Skin epidermis (tissue), 12 donors: ENCODE measurements at regions not wholly inside any gene's neighbourhood (a gene's known extent, or its start where the extent isn't known, plus 50 kb on each side); places are given as distances from the start of the nearest gene placed in this dataset.

Experiments used
- H3K27ac ChIP-seq, 21 experiments: fragments of 200-600 bp; sonication (generic) in 11 of 21; one replicate each; pipeline ENCODE4 v1.5.0; 2020; ENCODE audit warnings: mild to moderate bottlenecking in 3 of 21, inconsistent platforms in 2 of 21, moderate library complexity in 2 of 21
- H3K4me3 ChIP-seq, 7 experiments: fragments of 200-600 bp; sonication (generic) in 2 of 7; one replicate each; pipeline ENCODE4 v1.5.0; 2020; ENCODE audit warnings: inconsistent platforms in 2 of 7, mild to moderate bottlenecking in 2 of 7, moderate library complexity in 1 of 7

DNA sequence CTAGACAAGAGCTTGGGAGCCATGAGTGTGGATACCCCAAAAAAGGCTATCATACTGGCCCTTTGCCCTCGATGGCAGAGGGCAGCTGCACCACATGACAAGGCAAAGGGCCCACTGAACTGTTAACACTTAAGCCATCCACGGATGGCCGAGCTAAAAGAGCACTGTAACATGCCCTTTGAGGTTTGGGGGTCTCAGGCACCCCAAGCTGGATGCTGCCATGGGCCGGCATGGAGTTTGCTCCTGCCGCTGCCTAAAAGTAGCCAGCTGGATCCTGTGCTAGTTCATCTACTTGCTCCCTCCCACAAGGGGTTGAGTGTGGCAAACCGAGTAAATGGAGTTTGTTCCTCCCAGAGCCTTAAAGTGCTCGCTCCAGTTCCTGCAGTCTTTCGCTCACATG lies 383.2 kb upstream of the LRRC4C start:
- Histone ChIP-seq H3K4me3 (no peak overlapping the region), H3K27ac (no peak overlapping the region)

DNA sequence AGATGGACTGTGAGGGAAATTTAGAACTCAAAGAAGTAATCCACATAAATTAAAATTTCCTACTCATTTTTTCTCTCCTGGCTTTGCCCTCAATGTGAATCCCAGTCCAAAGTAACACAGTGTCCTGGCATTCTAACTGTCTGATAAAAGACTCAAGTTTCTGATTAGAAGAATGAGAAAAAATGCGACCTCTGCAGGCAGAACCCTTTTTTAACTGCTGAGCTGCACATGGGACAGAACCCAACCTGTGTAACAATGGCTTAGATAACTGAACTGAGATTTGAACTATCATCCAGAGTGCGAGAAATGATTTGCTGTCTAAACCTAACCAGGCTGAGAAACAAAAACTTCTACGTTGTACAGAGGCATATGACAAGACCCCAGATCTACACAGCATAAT lies 385.6 kb upstream of the LRRC4C start:
- no peak overlapping the region for H3K4me3 ChIP-seq
- H3K27ac ChIP-seq, result no peak overlapping the region

DNA sequence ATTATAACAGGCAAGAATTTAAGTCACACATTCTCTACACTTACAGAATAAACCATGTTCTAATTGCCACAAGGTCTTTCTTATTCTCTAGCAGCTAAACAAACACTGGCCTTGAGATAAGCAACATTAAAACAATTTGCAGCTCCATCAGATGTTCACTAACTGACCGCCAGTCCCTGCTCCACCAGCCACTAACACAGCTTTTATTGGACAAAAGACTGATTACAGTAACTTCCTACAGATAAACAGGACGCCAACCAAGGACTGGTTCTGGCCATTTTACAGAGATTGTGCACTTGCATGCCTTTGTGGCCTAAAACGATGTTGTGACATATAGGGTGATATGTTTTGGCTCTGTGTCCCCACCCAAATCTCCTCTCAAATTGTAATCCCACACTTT lies 388.9 kb upstream of the LRRC4C start:
- Histone ChIP-seq H3K27ac (no peak overlapping the region), H3K4me3 (no peak overlapping the region)

DNA sequence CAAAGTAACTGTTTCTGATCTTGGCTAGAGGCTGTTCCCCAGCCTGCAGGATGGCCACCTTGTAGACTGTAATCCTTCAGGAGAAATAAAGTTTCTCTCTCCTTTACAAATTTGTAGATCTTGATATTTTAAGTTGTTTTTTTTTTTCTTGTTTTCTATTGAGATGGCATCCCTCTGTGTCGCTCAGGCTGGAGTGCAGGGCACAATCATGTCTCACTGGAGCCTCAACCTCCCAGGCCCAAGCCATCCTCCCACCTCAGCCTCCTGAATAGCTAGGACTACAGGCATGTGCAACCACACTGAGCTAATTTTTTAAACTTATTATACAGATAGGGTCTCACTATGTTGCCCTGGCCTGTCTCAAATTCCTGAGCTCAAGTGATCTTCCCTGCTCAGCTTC lies 389.8 kb upstream of the LRRC4C start:
- H3K27ac ChIP-seq, result no peak overlapping the region
- H3K4me3 ChIP-seq, result no peak overlapping the region

DNA sequence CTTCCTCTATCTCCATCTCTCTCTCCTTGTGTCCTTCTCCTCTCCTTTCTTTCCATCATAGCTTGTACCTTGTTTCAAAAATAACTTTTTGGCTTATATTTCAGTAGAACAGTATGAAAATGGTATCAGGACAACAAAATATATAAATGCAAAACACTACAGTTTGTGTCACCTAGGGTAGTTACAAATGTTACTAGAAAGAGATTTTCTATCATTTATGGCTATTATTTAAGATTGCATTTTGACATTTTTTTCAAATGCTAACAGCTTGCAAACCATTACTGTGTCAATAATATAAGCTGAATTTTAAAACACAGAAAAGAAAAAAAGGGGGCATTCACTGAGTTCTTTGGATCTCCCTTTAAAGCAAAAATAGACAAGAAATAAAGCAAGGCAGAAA lies 392.3 kb upstream of the LRRC4C start:
- Histone ChIP-seq H3K27ac (no peak overlapping the region), H3K4me3 (no peak overlapping the region)

DNA sequence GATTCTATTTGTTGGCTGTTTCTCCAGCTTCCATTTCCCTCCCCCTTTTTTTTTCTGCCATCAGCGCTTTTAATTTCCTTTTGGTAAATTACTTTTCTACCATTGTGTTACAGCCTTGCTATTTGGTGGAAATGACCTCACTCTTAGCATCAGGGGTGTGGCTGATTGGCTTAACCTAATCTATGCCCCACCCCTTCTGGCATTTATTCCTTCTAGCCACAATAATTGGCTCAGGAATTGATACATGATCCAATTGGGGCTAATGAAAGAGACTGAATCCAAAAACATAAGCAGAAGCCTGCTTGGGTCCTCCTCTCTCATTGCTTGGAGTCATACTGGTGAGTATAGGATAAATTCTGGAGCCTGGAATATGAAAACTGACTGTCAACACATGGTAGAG lies 402.4 kb upstream of the LRRC4C start:
- no peak overlapping the region for H3K4me3 ChIP-seq

DNA sequence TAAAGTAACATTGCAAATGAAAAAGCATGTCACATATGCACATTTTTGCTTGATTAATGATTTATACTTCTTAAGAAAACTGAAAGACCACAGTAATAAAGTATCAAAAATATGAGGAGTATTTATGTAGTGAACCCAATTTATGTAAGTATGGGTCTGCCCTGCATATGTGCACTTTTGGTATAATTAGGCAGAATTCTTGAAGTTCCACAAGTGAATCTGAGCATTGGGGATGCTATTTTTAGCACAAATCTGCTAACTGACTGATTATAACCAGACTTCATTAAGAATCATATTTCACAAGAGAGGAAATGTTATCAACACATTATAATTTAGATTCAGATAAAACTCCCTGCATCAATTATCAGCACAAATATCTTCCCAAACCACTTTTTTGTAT lies 407.1 kb upstream of the LRRC4C start:
- H3K4me3 ChIP-seq, result no peak overlapping the region
- no peak overlapping the region for H3K27ac ChIP-seq

More for the DNA sequence above, 402.4 kb upstream of the LRRC4C start:
- no peak overlapping the region for H3K27ac ChIP-seq

DNA sequence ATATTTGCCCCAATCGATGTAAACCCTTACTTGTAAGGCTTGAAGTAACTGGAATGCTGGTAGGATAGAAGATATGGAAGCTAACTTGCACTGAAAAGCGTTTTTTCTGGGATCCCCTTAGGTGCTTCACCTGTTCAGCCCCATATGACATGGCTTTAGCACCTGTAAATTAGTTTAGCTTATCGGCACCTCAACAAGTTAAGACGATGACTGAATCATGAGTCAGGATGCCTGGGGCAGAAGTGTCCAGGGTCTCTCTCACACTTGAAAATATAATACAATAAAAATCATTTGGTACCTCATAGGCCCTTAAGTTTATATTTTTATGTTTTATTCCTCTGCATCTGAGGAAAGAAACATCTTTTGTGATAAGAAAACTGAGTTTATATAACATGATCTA lies 409.2 kb upstream of the LRRC4C start:
- Histone ChIP-seq H3K4me3 (no peak overlapping the region), H3K27ac (no peak overlapping the region)

DNA sequence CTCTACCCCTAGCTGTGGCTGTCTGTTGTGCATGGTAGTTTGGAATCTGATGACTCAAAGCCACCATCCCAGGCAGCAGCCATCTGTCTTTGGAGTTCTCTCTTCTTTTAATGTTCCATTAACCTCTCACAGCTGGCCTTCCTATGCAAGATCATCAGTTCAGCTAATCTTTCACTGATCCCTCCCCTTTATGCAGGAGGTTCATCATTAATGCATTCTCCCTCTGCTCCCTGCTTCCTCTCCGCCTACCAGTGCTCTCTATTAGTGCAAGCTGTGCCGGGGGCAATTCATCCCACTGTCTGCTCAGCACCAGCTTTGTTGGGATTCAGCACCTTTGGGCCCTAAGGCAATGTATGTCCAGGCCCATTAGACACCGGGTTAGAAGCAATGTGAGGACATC lies 413.0 kb upstream of the LRRC4C start:
- Histone ChIP-seq H3K4me3 (no peak overlapping the region), H3K27ac (no peak overlapping the region)

DNA sequence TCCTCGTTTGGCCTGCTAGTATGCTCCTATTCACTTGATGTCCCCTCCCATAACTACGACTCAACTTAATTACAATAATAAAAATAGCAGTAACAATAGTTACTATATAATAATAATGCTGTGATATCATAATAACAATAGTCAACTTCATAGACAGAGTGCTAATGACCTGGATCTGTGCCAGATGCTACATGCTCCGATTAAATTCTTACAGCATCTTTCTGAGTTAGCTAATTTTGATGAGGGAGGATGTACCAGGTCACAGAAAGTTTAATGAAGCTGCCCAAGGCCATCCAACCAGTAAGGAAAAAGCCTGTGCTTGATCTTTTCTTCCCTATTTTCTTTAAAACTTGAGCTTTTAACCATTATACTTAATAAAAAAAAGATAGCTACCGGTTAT lies 413.4 kb upstream of the LRRC4C start:
- H3K4me3 ChIP-seq, result no peak overlapping the region
- H3K27ac ChIP-seq, result no peak overlapping the region

DNA sequence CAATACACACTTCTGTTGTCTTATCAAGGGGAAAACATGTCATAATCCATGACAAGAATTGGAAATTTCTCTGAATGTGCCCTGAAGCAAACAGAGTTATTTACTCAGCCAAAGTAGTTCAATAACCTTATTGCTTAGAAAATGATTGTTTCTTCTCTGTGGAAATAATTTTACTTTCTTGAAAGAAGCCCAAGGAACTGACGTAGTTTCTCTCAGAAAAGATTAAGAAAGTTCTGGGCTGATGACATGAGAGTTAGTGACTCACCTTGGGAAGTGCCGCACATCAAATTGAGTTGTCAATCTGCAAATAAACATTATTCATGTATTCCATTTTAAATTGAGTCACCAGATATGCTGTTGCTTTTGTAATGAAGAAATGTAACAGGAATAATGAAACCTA lies 418.6 kb upstream of the LRRC4C start:
- Histone ChIP-seq H3K4me3 (no peak overlapping the region), H3K27ac (no peak overlapping the region)

DNA sequence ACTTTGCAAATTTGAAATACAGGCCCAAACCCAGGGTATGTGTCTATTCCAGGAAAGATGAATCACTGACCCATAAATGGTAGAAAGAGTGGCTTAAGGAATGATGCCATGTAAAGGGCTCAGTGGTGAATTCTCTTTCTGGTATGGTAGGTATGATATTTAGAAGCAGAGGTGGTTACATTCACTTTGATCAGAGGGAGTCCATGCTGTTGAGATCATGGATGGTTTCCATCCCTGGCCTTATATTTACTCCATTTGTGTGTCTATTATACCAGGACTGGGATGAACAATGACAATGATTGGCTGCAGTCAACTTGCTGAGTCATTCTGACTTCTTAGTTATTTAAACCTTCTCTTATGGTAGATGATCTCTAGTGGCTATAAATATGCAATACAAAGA lies 419.8 kb upstream of the LRRC4C start:
- no peak overlapping the region for H3K4me3 ChIP-seq
- no peak overlapping the region for H3K27ac ChIP-seq

DNA sequence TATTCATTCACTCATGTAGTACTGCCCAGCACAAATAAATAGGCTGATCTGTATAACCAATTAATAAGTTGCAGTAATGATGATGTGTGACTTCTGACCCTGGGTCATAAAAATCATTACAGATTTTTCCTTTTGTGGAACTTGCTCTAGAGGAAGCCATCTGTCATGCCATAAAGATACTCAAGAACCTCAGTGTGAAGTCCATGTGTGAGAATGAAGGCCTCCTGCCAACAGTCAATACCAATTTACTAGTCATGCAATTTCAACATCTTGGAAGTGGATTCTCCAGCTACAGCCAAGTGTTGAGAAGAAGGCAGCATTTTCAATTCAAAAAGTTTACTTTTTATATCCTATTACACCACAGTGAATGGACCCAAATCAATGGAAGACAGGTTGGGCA lies 435.6 kb upstream of the LRRC4C start:
- Histone ChIP-seq H3K27ac (no peak overlapping the region), H3K4me3 (no peak overlapping the region)

DNA sequence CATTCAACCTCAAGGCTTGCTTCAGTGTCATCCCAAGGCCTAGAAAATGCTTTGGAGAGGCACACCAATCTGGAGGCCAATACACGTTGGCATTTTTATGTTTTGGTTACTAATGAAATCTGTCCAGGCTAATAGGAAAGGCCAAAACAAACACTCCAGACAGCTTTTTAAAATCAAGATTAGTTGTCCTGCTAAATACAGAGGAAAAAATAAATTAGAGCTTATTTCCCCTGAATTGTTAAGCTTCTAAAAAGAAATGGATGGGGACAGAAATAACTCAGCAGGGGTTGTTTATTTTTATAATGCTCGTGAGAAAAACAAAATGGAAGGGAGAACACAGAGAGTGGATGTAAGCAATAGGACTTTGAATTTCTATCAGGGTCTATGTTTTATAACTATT lies 438.5 kb upstream of the LRRC4C start:
- no peak overlapping the region for H3K4me3 ChIP-seq
- no peak overlapping the region for H3K27ac ChIP-seq

DNA sequence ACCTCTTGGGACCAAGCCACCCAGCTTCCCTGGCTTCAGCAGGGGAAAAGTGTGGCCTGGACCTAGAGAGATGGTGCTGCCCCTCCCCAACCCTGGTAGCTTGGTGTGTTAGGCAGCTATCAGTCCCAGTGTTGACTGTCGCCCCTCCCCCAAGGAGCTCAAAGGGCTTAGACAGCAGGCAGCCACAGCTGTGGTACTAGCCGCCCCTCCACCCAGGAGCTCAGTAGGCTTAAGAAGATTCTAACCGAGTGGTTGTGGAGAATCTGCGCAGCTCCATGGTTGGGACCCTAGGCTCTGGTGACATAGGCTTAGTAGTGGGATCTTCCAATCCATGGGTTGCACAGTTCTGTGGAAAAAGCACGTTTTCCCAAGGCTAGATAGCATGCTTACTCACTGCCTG lies 458.4 kb upstream of the LRRC4C start:
- Histone ChIP-seq H3K4me3 (no peak overlapping the region), H3K27ac (no peak overlapping the region)

DNA sequence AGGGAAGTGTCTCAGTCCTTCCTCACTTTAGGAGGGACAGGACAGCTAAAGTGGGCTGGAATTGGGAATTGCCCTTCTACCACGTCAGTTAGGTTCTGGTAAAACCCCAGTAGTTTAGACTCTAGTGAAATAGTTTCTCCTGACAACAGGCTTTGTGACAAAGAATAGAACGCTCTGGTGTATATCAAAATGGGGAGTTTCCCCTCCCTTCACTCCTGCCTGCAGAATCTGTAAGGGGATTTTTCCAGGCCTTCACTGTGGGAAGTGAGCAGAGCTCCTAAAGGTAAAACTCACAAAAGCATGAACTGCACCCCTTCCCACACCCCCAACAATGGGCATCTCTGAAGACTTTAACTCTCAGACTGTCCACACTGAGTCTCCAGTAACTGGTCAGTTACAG lies 460.9 kb upstream of the LRRC4C start:
- no peak overlapping the region for H3K4me3 ChIP-seq
- no peak overlapping the region for H3K27ac ChIP-seq

DNA sequence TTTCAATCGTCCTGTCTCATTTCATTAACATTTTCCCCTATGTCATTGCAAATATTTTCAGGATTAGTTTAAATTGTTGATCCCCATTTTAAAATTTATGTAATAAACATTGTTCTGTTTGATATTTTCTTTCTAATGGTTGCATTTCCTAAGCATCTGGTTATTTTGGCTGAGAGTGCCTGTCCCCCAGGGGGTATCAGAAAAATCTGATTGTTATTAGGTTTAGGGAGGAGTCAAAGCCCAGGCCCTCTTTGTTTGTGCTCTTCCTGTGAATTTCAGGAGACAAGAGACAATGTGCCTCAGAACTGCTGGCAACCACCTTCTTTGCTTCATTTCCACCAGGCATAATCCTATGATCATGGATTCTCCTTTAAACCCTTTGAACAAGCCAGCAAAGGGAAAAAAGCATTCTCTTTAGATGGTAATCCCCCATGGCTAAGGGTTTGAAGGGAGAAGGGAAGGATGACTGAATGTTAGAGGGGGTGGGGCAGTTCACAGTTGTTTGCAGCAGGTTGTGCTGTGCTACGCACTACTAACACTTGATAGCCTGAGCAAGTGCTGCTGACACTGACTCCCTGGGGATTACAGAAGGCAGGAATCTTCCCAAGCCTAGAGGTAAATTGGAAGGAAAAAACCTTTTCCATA lies 462.4 kb upstream of the LRRC4C start:
- Histone ChIP-seq H3K4me3 (no peak overlapping the region), H3K27ac (no peak overlapping the region)

DNA sequence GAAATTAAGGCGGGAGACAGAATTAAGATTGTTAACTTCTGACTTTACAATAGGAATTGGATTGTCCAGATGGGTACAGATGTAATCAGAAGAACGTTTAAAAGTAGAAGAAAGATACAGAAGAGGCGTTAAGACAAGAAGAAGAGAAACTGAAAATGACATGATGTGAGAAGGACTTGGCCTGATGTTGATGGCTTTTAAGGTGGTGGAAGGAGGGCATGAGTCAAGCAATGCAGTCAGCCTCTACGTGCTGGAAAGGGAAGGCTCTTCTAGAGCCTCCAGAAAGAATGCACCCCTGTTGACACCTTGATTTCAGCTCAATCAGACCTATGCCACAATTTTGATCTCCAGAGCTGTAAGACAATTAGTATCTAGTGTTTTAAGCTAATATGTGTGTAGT lies 466.9 kb upstream of the LRRC4C start:
- Histone ChIP-seq H3K27ac (no peak overlapping the region), H3K4me3 (no peak overlapping the region)

DNA sequence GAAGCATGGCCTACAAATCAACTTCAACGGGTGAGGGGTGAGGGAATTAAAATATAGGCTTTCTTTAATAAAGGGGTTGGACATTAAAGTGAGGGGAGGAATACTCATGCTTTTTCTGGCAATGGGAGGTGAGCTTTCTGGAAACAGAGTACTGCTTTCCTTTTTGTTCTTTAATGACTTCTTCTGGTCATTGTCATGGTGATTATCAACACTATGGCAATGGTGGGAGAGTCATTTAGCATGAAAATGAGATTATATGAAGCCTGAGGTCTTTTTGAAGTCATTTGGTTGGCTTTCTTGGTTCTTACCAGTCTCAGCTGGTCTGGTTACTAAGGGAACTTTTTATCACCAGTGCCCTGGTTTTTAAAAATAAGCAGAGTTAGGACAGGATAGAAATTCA lies 475.8 kb upstream of the LRRC4C start:
- Histone ChIP-seq H3K27ac (no peak overlapping the region), H3K4me3 (no peak overlapping the region)

DNA sequence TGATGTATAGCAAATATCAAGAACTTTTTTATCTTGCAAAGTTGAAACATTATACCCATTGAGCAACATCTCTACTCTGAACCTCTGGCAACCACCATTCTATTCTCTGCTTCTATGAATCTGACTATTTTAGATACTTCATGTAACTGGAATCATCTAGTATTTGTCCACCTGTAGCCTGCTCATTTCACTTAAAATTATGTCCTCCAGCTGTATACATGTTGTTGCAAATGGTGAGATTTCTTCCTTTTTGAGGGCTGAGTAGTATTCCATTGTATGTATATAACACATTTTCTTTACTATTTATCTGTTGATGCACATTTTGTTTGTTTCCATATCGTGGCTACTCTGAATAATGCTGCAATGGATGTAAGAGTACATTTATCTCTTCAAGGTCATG lies 476.3 kb upstream of the LRRC4C start:
- Histone ChIP-seq H3K27ac (no peak overlapping the region), H3K4me3 (no peak overlapping the region)

DNA sequence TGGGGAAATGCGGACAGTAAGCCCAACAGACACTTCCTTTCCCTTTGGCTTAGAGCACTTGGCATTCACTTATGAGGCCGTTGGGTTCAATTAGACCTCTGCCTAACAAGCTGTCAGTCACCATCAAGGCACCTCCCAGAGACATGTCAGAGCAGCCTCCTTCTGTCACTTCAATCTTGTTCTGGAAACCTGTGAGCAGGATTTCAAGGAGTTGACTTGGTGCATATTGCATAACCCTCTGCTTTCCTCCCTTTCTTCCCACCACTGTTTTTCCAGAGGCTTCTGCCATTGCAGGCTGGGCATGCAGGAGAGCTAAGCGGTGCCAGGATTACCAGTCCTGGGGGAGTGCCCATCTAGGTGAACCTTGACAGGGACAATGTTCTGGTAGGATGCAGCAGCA lies 484.2 kb upstream of the LRRC4C start:
- Histone ChIP-seq H3K27ac (no peak overlapping the region), H3K4me3 (no peak overlapping the region)

DNA sequence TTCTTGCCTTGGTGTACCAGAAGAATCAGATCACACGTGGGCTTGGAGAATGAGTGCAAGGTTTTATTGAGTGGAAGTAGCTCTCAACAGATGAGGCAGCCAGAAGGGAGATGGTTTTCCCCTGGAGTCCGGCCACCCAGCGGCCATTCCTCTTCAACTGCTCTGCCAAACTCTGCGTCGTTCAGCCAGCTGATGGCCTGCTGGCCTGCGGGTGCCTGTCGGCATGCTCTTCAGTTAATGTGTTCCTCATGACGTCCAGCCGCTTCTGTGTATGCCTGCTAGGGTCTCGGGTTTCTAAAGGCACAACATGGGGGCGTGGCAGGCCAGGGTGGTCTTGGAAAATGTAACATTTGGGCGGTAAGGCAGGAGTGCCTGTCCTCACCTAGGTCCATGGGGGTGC lies 487.9 kb upstream of the LRRC4C start:
- Histone ChIP-seq H3K27ac (no peak overlapping the region), H3K4me3 (no peak overlapping the region)
